HepG2 (cell line): ENCODE measurements at regions not wholly inside any gene's neighbourhood (a gene's known extent, or its start where the extent isn't known, plus 50 kb on each side); places are given as distances from the start of the nearest gene placed in this dataset.

ENCODE experiments used
- ELF1 ChIP-seq: sonication (generic); formaldehyde crosslinking; IDR thresholded peaks from 2 replicates; pipeline ENCODE4 v1.4.0; 2020; ENCODE audit warnings: missing genetic modification reagents
- HOXA3 ChIP-seq: sonication (generic); formaldehyde crosslinking; IDR thresholded peaks from 2 replicates; pipeline ENCODE4 v1.5.0; 2020; ENCODE audit warnings: missing genetic modification reagents
- TF ChIP-seq, protein P1 (sequence below): conservative IDR thresholded peaks from 2 replicates; pipeline ENCODE4 v1.6.1; 2018; ENCODE audit warnings: missing genetic modification reagents

DNA sequence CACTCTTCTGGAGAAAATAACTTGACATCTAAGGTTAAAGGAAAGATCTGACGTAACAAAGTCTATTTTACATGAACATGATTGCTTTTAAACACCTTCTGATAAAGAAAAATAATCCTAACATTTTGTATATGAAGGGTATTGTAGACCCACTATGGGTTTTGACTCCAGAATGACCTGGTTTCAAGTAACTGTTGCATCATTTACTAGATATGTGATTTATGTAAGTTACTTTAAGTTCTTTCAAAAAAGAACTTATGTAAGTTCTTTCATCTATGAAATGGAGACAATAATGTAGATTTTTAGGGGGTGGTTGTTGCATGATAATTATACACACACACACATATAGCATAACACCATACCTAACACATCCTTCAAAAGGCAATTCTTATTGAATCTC, 147.6 kb upstream of the MIR17HG start:
- TF ChIP-seq HOXA3 (CRISPR knock-in tag) (no peak), ELF1 (no peak)
- TF ChIP-seq, protein P1, sequence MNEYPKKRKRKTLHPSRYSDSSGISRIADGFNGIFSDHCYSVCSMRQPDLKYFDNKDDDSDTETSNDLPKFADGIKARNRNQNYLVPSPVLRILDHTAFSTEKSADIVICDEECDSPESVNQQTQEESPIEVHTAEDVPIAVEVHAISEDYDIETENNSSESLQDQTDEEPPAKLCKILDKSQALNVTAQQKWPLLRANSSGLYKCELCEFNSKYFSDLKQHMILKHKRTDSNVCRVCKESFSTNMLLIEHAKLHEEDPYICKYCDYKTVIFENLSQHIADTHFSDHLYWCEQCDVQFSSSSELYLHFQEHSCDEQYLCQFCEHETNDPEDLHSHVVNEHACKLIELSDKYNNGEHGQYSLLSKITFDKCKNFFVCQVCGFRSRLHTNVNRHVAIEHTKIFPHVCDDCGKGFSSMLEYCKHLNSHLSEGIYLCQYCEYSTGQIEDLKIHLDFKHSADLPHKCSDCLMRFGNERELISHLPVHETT (CRISPR knock-in tag): no peak
